Kidney (tissue), 13 donors: ENCODE measurements at regions not wholly inside any gene's neighbourhood (a gene's known extent, or its start where the extent isn't known, plus 50 kb on each side); places are given as distances from the start of the nearest gene placed in this dataset.

Experiments
- DNase-seq, 5 donors: peaks; one replicate each; pipeline ENCODE4 v3.0.0-alpha.2; 2013 to 2020
- FAIRE-seq: peaks from 2 replicates; lab custom pipeline; 2012; peaks lifted over from hg19 to GRCh38; lab: Jason Lieb, UNC
- H3K27ac ChIP-seq, 2 donors: one replicate each; pipeline ENCODE4 v1.7.0; 2013; ENCODE audit warnings: low read depth in 2 of 2, low read length in 2 of 2, inconsistent platforms in 1 of 2
- H3K27me3 ChIP-seq: one replicate; pipeline ENCODE4 v1.7.1; 2013; ENCODE audit warnings: low read length, inconsistent platforms; ENCODE audit not compliant: control insufficient read depth, insufficient read depth
- H3K36me3 ChIP-seq, 3 donors: one replicate each; pipeline versions ENCODE4 v1.7.0 to v1.7.1; 2013; ENCODE audit warnings: low read length in 3 of 3, control low read depth in 1 of 3, inconsistent platforms in 1 of 3; ENCODE audit not compliant: insufficient read depth in 3 of 3, control insufficient read depth in 2 of 3
- H3K4me1 ChIP-seq, 3 donors: one replicate each; pipeline versions ENCODE4 v1.7.0 to v1.7.1; 2013; ENCODE audit warnings: low read length in 3 of 3, inconsistent platforms in 1 of 3, low read depth in 1 of 3; ENCODE audit not compliant: control insufficient read depth in 2 of 3, insufficient read depth in 2 of 3
- H3K4me3 ChIP-seq, 3 donors: one replicate each; pipeline versions ENCODE4 v1.7.0 to v1.8.1; 2013; ENCODE audit warnings: low read length in 3 of 3, control low read depth in 1 of 3, inconsistent platforms in 1 of 3
- H3K9ac ChIP-seq, 3 donors: one replicate each; pipeline versions ENCODE4 v1.7.0 to v1.7.1; 2013; ENCODE audit warnings: low read length in 3 of 3, control low read depth in 1 of 3, inconsistent platforms in 1 of 3
- H3K9me3 ChIP-seq, 3 donors: one replicate each; pipeline versions ENCODE4 v1.7.0 to v1.7.1; 2013; ENCODE audit warnings: low read length in 3 of 3, control low read depth in 1 of 3, inconsistent platforms in 1 of 3; ENCODE audit not compliant: control insufficient read depth in 2 of 3, insufficient read depth in 1 of 3
- CTCF ChIP-seq: IDR thresholded peaks from 3 replicates; pipeline ENCODE4 v1.5.1; 2012; ENCODE audit warnings: mild to moderate bottlenecking, moderate library complexity, borderline replicate concordance; ENCODE audit not compliant: insufficient read depth; ENCODE audit errors: extremely low read depth
- intact Hi-C: fragments of 100-400 bp; cut with DNase I; formaldehyde crosslinking; loops from one replicate; pipeline ENCODE4 v1.11.1; 2022
- donor health status: control.
- donor health status: control.
- donor health status: control.
- donor health status: control.
- donor health status: control.
- donor health status: DM: yes; HTN: yes; CAD: no.
- donor health status: Normal renal cell carcinoma (clear cell type).

GRCh38 chr10:31140716-31141115 lies 109.1 kb upstream of the ZNF438 start:
- intact Hi-C loops, result no loop called here
- no peaks in the 10 kb centered on the region for H3K4me1 ChIP-seq
- H3K36me3 ChIP-seq, result no peaks in the 10 kb centered on the region
- TF ChIP-seq CTCF, result no peak
- no peaks in the 10 kb centered on the region for H3K9me3 ChIP-seq
- DNase-seq (no peak), FAIRE-seq (no peak)
- no peak overlapping the region for H3K9ac ChIP-seq
- H3K27me3 ChIP-seq, result no peaks in the 10 kb centered on the region
- H3K27ac ChIP-seq, result no peak overlapping the region
- H3K4me3 ChIP-seq, result no peak overlapping the region

GRCh38 chr10:31142026-31142425 lies 110.4 kb upstream of the ZNF438 start:
- H3K27me3 ChIP-seq, result no peaks in the 10 kb centered on the region
- FAIRE-seq (no peak), DNase-seq (no peak)
- intact Hi-C loops, result no loop called here
- no peak for TF ChIP-seq CTCF
- H3K4me3 ChIP-seq, result no peak overlapping the region
- no peaks in the 10 kb centered on the region for H3K36me3 ChIP-seq
- H3K9me3 ChIP-seq, result no peaks in the 10 kb centered on the region
- peaks cover 0 to 8% (median 0%) of the 10 kb centered on the region in 3 donors for H3K4me1 ChIP-seq
- H3K9ac ChIP-seq, result no peak overlapping the region
- H3K27ac ChIP-seq, result no peak overlapping the region

- FAIRE-seq (no peak), DNase-seq (no peak)
- Histone ChIP-seq H3K27ac (no peak overlapping the region), H3K9me3 (no peaks in the 10 kb centered on the region), H3K27me3 (no peaks in the 10 kb centered on the region), H3K36me3 (no peaks in the 10 kb centered on the region), H3K4me3 (no peak overlapping the region), H3K4me1 (peaks cover 0 to 8% (median 0%) of the 10 kb centered on the region in 3 donors), H3K9ac (no peak overlapping the region)
- no peak for TF ChIP-seq CTCF
- intact Hi-C loops, result no loop called here
These were observed 111.8 kb upstream of the ZNF438 start for GRCh38 chr10:31143331-31143935.

GRCh38 chr10:31145986-31146385 lies 114.3 kb upstream of the ZNF438 start:
- DNase-seq (peak in 1 of 5 donors; percentile 37), FAIRE-seq (no peak)
- Histone ChIP-seq H3K4me1 (peaks cover 0 to 8% (median 0%) of the 10 kb centered on the region in 3 donors), H3K4me3 (no peak overlapping the region), H3K9me3 (no peaks in the 10 kb centered on the region), H3K36me3 (no peaks in the 10 kb centered on the region), H3K27me3 (no peaks in the 10 kb centered on the region), H3K9ac (no peak overlapping the region), H3K27ac (no peak overlapping the region)
- TF ChIP-seq CTCF, result no peak
- intact Hi-C loops, result no loop called here
